Stomach (tissue), 8 donors: ENCODE measurements at regions not wholly inside any gene's neighbourhood (a gene's known extent, or its start where the extent isn't known, plus 50 kb on each side); places are given as distances from the start of the nearest gene placed in this dataset.

Experiments
- DNase-seq, 2 donors: peaks; one replicate each; pipeline versions ENCODE4 v3.0.0 to v3.0.0-alpha.2; 2013 to 2019
- H3K27ac ChIP-seq, 5 donors: fragments of 200-600 bp in 4 of 5; sonication (generic) in 4 of 5; one replicate each; pipeline ENCODE4 v1.5.1; 2013 to 2019; ENCODE audit warnings: mild to moderate bottlenecking in 1 of 5, moderate library complexity in 1 of 5
- H3K27me3 ChIP-seq, 3 donors: fragments of 200-600 bp; sonication (generic); one replicate each; pipeline ENCODE4 v1.5.1; 2017 to 2019; ENCODE audit warnings: mixed run types in 1 of 3
- H3K36me3 ChIP-seq, 4 donors: fragments of 200-600 bp; sonication (generic); 1 replicate in 3 of 4; 2 replicates in 1 of 4; pipeline ENCODE4 v1.5.1; 2016 to 2019
- H3K4me1 ChIP-seq, 4 donors: fragments of 200-600 bp; sonication (generic); one replicate each; pipeline ENCODE4 v1.5.1; 2016 to 2019
- H3K4me3 ChIP-seq, 4 donors: fragments of 200-600 bp; sonication (generic) in 3 of 4; one replicate each; pipeline ENCODE4 v1.5.1; 2016 to 2019; ENCODE audit warnings: mild to moderate bottlenecking in 1 of 4
- H3K9me3 ChIP-seq, 4 donors: fragments of 200-600 bp; sonication (generic); one replicate each; pipeline ENCODE4 v1.5.1; 2016 to 2019
- EP300 ChIP-seq: sonication (generic); formaldehyde crosslinking; IDR thresholded peaks from one replicate; pipeline ENCODE4 v1.6.1; 2017; ENCODE audit warnings: antibody characterized with exemption
- POLR2A ChIP-seq, 4 donors: fragments of 450-650 bp; IDR thresholded peaks; one replicate each; pipeline ENCODE4 v1.6.1; 2016; ENCODE audit warnings: antibody characterized with exemption in 4 of 4, control low read depth in 2 of 4, mild to moderate bottlenecking in 1 of 4, moderate library complexity in 1 of 4
- POLR2AphosphoS5 ChIP-seq, 3 donors: sonication (generic); formaldehyde crosslinking; IDR thresholded peaks; one replicate each; pipeline ENCODE4 v1.6.1; 2016; ENCODE audit warnings: antibody characterized with exemption in 3 of 3
- WGBS, 5 donors: extraction: QIAGEN DNeasy Blood & Tissue Kit in 3 of 5; methylation state at CpG; one replicate each; pipeline versions ENCODE4 v1.1.5 to v1.1.7; 2013 to 2018; 5-methylcytosine and 5-hydroxymethylcytosine counted together
- intact Hi-C: fragments of 100-400 bp; cut with DNase I; formaldehyde crosslinking; loops from one replicate; pipeline ENCODE4 v1.15.1; 2023; ENCODE audit warnings: low total_unique reads
- TF ChIP-seq, protein P1 (sequence below), 7 experiments: fragments of 450-650 bp in 4 of 7; fragments of 200-600 bp in 3 of 7; sonication (generic) in 3 of 7; IDR thresholded peaks; one replicate each; pipeline ENCODE4 v1.5.1; 2016 to 2019; ENCODE audit warnings: antibody characterized with exemption in 7 of 7, control low read depth in 2 of 7, mild to moderate bottlenecking in 1 of 7
- donor health status: healthy with polysubstance abuse.
- donor health status: Bipolar disorder and iron deficiency.
- donor health status: healthy.

DNA sequence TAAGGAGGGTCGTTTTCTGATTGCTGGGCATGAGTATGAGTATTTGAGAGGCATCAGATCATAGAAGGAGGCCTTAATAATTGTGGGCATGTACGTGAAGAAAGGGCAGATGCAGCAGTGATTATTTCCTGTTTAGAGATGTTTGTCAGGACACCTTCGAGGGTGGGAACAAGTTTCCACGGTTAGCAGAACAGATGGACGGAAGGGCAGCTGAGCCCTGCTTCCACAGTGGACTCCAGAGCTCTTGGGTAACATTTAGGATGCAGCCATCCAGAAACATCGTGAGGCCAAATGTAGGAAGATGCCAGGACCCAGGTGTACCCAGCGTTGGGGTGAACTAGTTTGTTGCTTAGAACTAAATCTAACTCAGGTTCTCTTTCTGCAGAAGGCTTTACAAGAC lies 231.3 kb upstream of the FAT1 start:
- Histone ChIP-seq H3K4me1 (no peaks in the 10 kb centered on the region), H3K27me3 (no peaks in the 10 kb centered on the region), H3K36me3 (no peaks in the 10 kb centered on the region), H3K4me3 (no peak overlapping the region), H3K27ac (no peak overlapping the region), H3K9me3 (no peaks in the 10 kb centered on the region)
- TF ChIP-seq EP300 (no peak), POLR2A (IDR thresholded peaks at IDR 0.05) (no peak), POLR2AphosphoS5 (IDR thresholded peaks at IDR 0.05) (no peak)
- TF ChIP-seq, protein P1, sequence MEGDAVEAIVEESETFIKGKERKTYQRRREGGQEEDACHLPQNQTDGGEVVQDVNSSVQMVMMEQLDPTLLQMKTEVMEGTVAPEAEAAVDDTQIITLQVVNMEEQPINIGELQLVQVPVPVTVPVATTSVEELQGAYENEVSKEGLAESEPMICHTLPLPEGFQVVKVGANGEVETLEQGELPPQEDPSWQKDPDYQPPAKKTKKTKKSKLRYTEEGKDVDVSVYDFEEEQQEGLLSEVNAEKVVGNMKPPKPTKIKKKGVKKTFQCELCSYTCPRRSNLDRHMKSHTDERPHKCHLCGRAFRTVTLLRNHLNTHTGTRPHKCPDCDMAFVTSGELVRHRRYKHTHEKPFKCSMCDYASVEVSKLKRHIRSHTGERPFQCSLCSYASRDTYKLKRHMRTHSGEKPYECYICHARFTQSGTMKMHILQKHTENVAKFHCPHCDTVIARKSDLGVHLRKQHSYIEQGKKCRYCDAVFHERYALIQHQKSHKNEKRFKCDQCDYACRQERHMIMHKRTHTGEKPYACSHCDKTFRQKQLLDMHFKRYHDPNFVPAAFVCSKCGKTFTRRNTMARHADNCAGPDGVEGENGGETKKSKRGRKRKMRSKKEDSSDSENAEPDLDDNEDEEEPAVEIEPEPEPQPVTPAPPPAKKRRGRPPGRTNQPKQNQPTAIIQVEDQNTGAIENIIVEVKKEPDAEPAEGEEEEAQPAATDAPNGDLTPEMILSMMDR (IDR thresholded peaks at IDR 0.05): no peak
- intact Hi-C loops: no loop called here
- 71 to 88% (median 79%) methylated on average over 7 of the region's 7 CpGs for WGBS, 5 donors
- no peak for DNase-seq

DNA sequence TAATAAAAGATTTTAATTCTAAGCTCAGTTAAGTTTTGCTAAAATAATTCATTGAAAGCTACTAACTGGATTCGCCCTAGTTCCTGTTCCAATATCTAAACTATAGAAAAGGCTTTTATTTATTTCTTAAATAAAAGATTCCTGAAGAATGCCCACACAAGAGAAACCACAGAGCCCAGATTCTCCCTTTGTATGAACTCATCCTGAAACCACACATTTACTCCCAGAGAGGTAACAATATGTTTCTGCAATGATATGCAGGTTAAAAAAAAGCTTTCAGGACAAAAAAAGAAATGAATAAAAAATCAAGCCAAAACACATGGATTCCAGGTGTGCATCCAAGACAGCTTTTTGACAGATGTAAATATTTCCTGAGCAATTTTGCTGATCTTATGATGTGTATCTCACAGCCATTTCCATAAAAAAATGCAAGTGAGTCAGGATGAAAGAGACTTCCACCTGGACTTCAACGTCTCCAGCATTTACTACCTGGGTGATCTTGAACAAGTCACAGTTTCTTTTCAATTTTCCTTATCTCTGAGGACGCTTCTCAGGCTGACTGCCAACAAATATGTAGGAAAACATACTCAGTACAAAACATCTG lies 234.4 kb upstream of the FAT1 start:
- DNase-seq: no peak

DNA sequence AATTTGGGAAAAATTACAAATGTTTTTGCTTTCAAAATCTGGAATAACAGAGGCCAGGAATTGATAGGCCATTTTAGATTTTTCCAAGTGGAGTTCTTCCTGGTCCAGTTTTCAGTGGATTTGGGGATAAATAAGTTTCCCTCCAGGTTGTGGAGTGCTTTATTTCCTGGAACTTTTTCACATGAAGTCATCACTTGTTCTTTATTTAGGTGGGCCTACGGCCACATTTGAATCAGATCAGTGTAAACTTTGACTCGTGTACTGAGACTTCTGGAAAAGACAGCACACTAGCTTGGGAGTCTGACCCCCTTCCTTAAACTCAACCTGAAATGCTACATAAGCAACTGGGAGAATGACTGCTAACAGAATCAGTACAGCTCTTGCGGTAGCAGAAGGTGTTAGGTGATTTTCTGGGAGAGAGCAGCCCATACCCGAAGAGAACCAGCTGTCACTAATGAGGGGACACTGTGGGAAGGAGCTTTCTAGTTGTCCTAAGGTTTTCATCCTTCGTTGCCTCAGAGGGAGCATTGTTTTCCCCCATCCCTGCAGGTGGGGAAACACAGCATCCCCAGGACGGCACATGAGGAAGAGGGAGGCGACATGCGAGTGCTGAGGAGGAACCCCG lies 235.2 kb upstream of the FAT1 start:
- no peak overlapping the region for H3K27ac ChIP-seq
- H3K27me3 ChIP-seq: no peaks in the 10 kb centered on the region
- TF ChIP-seq, protein P1 (IDR thresholded peaks at IDR 0.05): no peak
- TF ChIP-seq EP300 (no peak), POLR2AphosphoS5 (IDR thresholded peaks at IDR 0.05) (no peak), POLR2A (IDR thresholded peaks at IDR 0.05) (no peak)
- no peaks in the 10 kb centered on the region for H3K9me3 ChIP-seq
- DNase-seq: no peak
- no peaks in the 10 kb centered on the region for H3K36me3 ChIP-seq
- intact Hi-C loops: no loop called here
- H3K4me1 ChIP-seq: no peaks in the 10 kb centered on the region
- H3K4me3 ChIP-seq: no peak overlapping the region
- 63 to 80% (median 78%) methylated on average over 5 to 9 of the region's 9 CpGs for WGBS, 5 donors

More for the DNA sequence above, 234.4 kb upstream of the FAT1 start:
- WGBS, 5 donors: 47 to 61% (median 55%) methylated on average over 3 of the region's 3 CpGs
- TF ChIP-seq, protein P1 (IDR thresholded peaks at IDR 0.05): no peak
- TF ChIP-seq POLR2AphosphoS5 (IDR thresholded peaks at IDR 0.05) (no peak), POLR2A (IDR thresholded peaks at IDR 0.05) (no peak), EP300 (no peak)
- H3K9me3 ChIP-seq: no peaks in the 10 kb centered on the region
- no peak overlapping the region for H3K27ac ChIP-seq
- intact Hi-C loops: no loop called here
- H3K36me3 ChIP-seq: no peaks in the 10 kb centered on the region
- H3K4me3 ChIP-seq: no peak overlapping the region
- H3K27me3 ChIP-seq: no peaks in the 10 kb centered on the region
- no peaks in the 10 kb centered on the region for H3K4me1 ChIP-seq

DNA sequence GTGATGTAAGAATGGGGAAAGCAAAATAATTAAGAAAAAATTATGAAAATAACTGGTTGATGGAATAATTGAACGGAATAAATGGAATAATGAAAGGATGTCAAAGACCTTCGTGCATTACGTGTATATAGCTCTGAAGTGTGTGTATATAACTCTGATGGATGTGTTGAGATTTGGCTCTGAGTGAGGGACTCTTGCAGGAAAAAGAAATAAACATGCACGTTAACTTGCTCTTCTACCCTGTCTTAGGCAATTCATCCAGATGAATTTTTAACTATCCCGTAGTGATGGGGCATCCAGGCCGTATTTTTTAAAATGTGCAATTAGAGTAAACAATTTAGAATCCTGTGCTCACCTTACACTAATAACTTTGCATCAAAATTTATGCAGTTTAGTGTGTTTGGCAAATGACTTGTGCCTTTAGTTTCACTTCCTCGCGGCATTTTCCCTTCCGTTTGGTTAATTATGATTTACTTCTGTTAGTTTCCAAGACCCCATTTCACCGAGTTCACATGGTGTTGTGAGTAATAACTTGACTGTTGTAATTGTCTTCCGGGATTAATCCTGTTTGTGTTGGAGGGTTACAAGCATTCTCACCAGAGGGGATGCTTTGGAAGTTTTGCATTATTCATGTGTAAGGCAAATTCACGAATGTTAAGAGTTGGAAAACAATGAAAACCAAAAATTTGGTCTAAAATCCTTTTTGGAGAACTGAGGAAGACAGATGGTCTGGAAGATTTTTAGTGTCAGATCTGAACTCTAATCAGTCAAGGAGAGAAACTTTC lies 256.5 kb upstream of the FAT1 start:
- 47 to 65% (median 63%) methylated on average over 12 of the region's 12 CpGs for WGBS, 5 donors
- no peak for TF ChIP-seq EP300
- TF ChIP-seq, protein P1 (IDR thresholded peaks at IDR 0.05): no peak
- no peak for TF ChIP-seq POLR2AphosphoS5 (IDR thresholded peaks at IDR 0.05)
- no peak for TF ChIP-seq POLR2A (IDR thresholded peaks at IDR 0.05)
- Histone ChIP-seq H3K4me1 (peaks cover 0 to 6% (median 0%) of the 10 kb centered on the region in 4 donors), H3K27me3 (no peaks in the 10 kb centered on the region), H3K4me3 (no peak overlapping the region), H3K36me3 (no peaks in the 10 kb centered on the region), H3K27ac (no peak overlapping the region), H3K9me3 (no peaks in the 10 kb centered on the region)
- intact Hi-C loops: no loop called here
- no peak for DNase-seq
